ENCODE measurements at regions not wholly inside any gene's neighbourhood (a gene's known extent, or its start where the extent isn't known, plus 50 kb on each side); places are given as distances from the start of the nearest gene placed in this dataset.

DNA sequence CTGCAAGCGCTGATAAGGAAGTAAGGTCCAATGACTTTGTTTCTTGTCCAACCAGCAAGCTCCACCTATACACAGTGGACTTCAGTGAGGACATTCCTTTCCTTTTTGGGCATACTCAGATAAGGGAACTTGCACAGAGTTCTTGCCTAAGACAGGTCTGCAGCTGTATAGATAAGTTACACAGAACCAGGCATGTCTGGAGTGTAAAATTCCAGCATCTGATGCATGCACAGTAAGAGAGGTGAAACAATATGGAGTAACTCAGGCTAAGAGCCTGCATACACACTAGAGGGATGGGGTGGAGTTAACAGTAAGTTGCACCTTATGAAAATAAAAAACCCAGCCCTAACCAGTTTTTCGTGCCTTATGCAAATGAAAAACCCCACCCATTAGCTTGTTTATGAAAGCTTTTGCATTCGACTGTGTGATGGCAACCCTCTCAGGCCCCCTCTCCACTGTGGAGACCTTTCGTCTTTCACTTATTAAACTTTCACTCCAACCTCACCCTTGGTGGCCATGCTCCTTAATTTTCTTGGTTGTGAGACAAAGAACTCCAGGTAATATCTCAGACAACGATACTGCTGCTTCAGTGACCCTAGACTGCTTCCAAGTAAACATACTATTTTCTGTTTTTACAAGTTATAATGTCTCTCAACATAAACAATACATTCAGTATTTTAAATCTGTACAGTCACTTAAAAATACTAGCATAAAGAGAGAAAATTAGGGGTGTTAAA lies 2859.0 kb upstream of the PCDH20 start:
- TF ChIP-seq, protein P1, sequence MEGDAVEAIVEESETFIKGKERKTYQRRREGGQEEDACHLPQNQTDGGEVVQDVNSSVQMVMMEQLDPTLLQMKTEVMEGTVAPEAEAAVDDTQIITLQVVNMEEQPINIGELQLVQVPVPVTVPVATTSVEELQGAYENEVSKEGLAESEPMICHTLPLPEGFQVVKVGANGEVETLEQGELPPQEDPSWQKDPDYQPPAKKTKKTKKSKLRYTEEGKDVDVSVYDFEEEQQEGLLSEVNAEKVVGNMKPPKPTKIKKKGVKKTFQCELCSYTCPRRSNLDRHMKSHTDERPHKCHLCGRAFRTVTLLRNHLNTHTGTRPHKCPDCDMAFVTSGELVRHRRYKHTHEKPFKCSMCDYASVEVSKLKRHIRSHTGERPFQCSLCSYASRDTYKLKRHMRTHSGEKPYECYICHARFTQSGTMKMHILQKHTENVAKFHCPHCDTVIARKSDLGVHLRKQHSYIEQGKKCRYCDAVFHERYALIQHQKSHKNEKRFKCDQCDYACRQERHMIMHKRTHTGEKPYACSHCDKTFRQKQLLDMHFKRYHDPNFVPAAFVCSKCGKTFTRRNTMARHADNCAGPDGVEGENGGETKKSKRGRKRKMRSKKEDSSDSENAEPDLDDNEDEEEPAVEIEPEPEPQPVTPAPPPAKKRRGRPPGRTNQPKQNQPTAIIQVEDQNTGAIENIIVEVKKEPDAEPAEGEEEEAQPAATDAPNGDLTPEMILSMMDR (conservative IDR thresholded peaks at IDR 0.05; ENCODE audit: low read length) = no peak
- no peak for TF ChIP-seq EZH2phosphoT487 (IDR thresholded peaks at IDR 0.05; ENCODE audit: borderline replicate concordance)

All from Loucy (cell line).